H1 (cell line): ENCODE measurements at regions not wholly inside any gene's neighbourhood (a gene's known extent, or its start where the extent isn't known, plus 50 kb on each side); places are given as distances from the start of the nearest gene placed in this dataset.

ENCODE experiments used
- CTCF ChIA-PET: fragments of 300-600 bp; sonication (Branson Sonifier 250); formaldehyde crosslinking; loops from one replicate; lab custom pipeline; 2021; ENCODE audit not compliant: partially characterized antibody; lab: Charles Lee
- POLR2A ChIA-PET: fragments of 300-600 bp; sonication (Branson Sonifier 250); formaldehyde crosslinking; loops from one replicate; lab custom pipeline; 2021; ENCODE audit warnings: inconsistent platforms; ENCODE audit not compliant: partially characterized antibody; lab: Charles Lee
- DNase-seq, 2 experiments: peaks; one replicate each; pipeline versions ENCODE4 v3.0.0 to v3.0.0-alpha.2; 2010 to 2022; ENCODE audit warnings: low spot score in 2 of 2, low read depth in 1 of 2, mixed read lengths in 1 of 2
- FAIRE-seq: peaks from 2 replicates; lab custom pipeline; 2011; peaks lifted over from hg19 to GRCh38; lab: Jason Lieb, UNC
- H2AFZ ChIP-seq: 2 replicates; pipeline ENCODE4 v1.8.1; 2012; ENCODE audit warnings: low read length, inconsistent platforms
- H2AK5ac ChIP-seq: 2 replicates; pipeline ENCODE4 v1.6.1; 2013; ENCODE audit warnings: low read depth, low read length
- H2BK120ac ChIP-seq: replicated peaks from 2 replicates; pipeline ENCODE3; 2013; ENCODE audit warnings: low read depth, low read length, inconsistent platforms
- H2BK12ac ChIP-seq: 2 replicates; pipeline ENCODE4 v1.6.1; 2013; ENCODE audit warnings: low read depth, low read length
- H2BK15ac ChIP-seq: 2 replicates; pipeline ENCODE4 v1.6.1; 2013; ENCODE audit warnings: low read length
- H2BK20ac ChIP-seq: 2 replicates; pipeline ENCODE4 v1.6.1; 2013; ENCODE audit warnings: low read length
- H2BK5ac ChIP-seq: 2 replicates; pipeline ENCODE4 v1.6.1; 2013; ENCODE audit warnings: low read depth, low read length
- H3K14ac ChIP-seq: 2 replicates; pipeline ENCODE4 v1.6.1; 2013; ENCODE audit warnings: inconsistent platforms; ENCODE audit not compliant: insufficient read length
- H3K18ac ChIP-seq: 2 replicates; pipeline ENCODE4 v1.6.1; 2013; ENCODE audit warnings: low read length; ENCODE audit errors: extremely low read depth
- H3K23ac ChIP-seq: 2 replicates; pipeline ENCODE4 v1.6.1; 2013; ENCODE audit warnings: inconsistent platforms; ENCODE audit not compliant: insufficient read length
- H3K23me2 ChIP-seq: 2 replicates; pipeline ENCODE4 v1.6.1; 2013; ENCODE audit warnings: low read depth, low read length
- H3K27ac ChIP-seq: 2 replicates; pipeline ENCODE4 v1.6.1; 2011; ENCODE audit warnings: low read depth, low read length, inconsistent platforms
- H3K27me3 ChIP-seq, 4 experiments: replicated peaks in 1 of 4; 1 replicate in 1 of 4; 2 replicates in 3 of 4; pipeline versions ENCODE4 v1.6.1 to v1.8.1; 2011 to 2013; ENCODE audit warnings: low read length in 3 of 4, mild to moderate bottlenecking in 3 of 4, inconsistent platforms in 2 of 4, mixed read lengths in 2 of 4, moderate library complexity in 1 of 4; ENCODE audit not compliant: control insufficient read depth in 3 of 4, insufficient read depth in 3 of 4; ENCODE audit errors: extremely low read depth in 1 of 4
- H3K36me3 ChIP-seq, 4 experiments: 2 replicates each; pipeline versions ENCODE4 v1.6.1 to v1.8.1; 2011 to 2013; ENCODE audit warnings: mild to moderate bottlenecking in 4 of 4, low read length in 3 of 4, moderate library complexity in 2 of 4, control low read depth in 1 of 4, inconsistent platforms in 1 of 4; ENCODE audit not compliant: insufficient read depth in 4 of 4, control insufficient read depth in 2 of 4
- H3K4ac ChIP-seq: replicated peaks from 2 replicates; pipeline ENCODE3; 2013; ENCODE audit warnings: low read length, low read depth, mixed read lengths, inconsistent platforms; ENCODE audit not compliant: insufficient read length
- H3K4me1 ChIP-seq, 4 experiments: replicated peaks in 1 of 4; 1 replicate in 1 of 4; 2 replicates in 3 of 4; pipeline versions ENCODE4 v1.6.1 to v1.8.1; 2011 to 2013; ENCODE audit warnings: low read length in 3 of 4, inconsistent platforms in 2 of 4, mixed read lengths in 1 of 4; ENCODE audit not compliant: insufficient read depth in 4 of 4, control insufficient read depth in 3 of 4
- H3K4me2 ChIP-seq, 2 experiments: 2 replicates each; pipeline versions ENCODE4 v1.6.1 to v1.8.1; 2011 to 2013; ENCODE audit warnings: low read depth in 2 of 2, low read length in 2 of 2, control low read depth in 1 of 2, inconsistent platforms in 1 of 2, mild to moderate bottlenecking in 1 of 2; ENCODE audit not compliant: insufficient read depth in 1 of 2
- H3K4me3 ChIP-seq, 4 experiments: fragments of 200-600, 300-600 bp in 1 of 4; sonication (generic), shearing (Covaris generic), sonication (Bioruptor Twin) in 1 of 4; 2 replicates each; pipeline versions ENCODE4 v1.5.1 to v1.8.1; 2011 to 2016; ENCODE audit warnings: low read length in 4 of 4, low read depth in 3 of 4, control low read depth in 2 of 4, inconsistent platforms in 2 of 4, mild to moderate bottlenecking in 2 of 4, mixed read lengths in 1 of 4, moderate library complexity in 1 of 4; ENCODE audit not compliant: insufficient read depth in 2 of 4; ENCODE audit errors: extremely low read depth in 1 of 4
- H3K56ac ChIP-seq: replicated peaks from 2 replicates; pipeline ENCODE3; 2013; ENCODE audit warnings: low read depth, mild to moderate bottlenecking, mixed read lengths, low read length, inconsistent platforms; ENCODE audit not compliant: insufficient read length
- H3K79me1 ChIP-seq: 2 replicates; pipeline ENCODE4 v1.6.1; 2013; ENCODE audit warnings: low read depth, low read length, control low read depth
- H3K79me2 ChIP-seq, 2 experiments: 2 replicates each; pipeline versions ENCODE4 v1.6.1 to v1.8.1; 2012 to 2013; ENCODE audit warnings: low read length in 2 of 2, mild to moderate bottlenecking in 2 of 2, inconsistent platforms in 1 of 2; ENCODE audit not compliant: insufficient read depth in 2 of 2, control insufficient read depth in 1 of 2
- H3K9ac ChIP-seq, 4 experiments: replicated peaks in 1 of 4; 1 replicate in 1 of 4; 2 replicates in 3 of 4; pipeline versions ENCODE4 v1.6.1 to v1.8.1; 2011 to 2013; ENCODE audit warnings: low read depth in 3 of 4, low read length in 3 of 4, control low read depth in 2 of 4, mild to moderate bottlenecking in 2 of 4, moderate library complexity in 2 of 4, inconsistent platforms in 1 of 4; ENCODE audit errors: extremely low read depth in 1 of 4
- H3K9me3 ChIP-seq, 2 experiments: 2 replicates each; pipeline versions ENCODE4 v1.6.1 to v1.8.1; 2012 to 2013; ENCODE audit warnings: mild to moderate bottlenecking in 2 of 2, moderate library complexity in 2 of 2, control low read depth in 1 of 2, inconsistent platforms in 1 of 2, low read depth in 1 of 2, low read length in 1 of 2, mixed read lengths in 1 of 2; ENCODE audit not compliant: insufficient read depth in 2 of 2
- H4K20me1 ChIP-seq, 2 experiments: replicated peaks in 1 of 2; 2 replicates each; pipeline versions ENCODE3 to v1.8.1; 2011 to 2013; ENCODE audit warnings: inconsistent platforms in 2 of 2, low read length in 2 of 2, mild to moderate bottlenecking in 1 of 2; ENCODE audit not compliant: insufficient read depth in 2 of 2, control insufficient read depth in 1 of 2
- H4K5ac ChIP-seq: 2 replicates; pipeline ENCODE4 v1.6.1; 2013; ENCODE audit warnings: low read length, low read depth, mixed read lengths, inconsistent platforms; ENCODE audit not compliant: insufficient read length
- H4K8ac ChIP-seq: 2 replicates; pipeline ENCODE4 v1.8.0; 2013; ENCODE audit warnings: mild to moderate bottlenecking, moderate library complexity, low read length, inconsistent platforms; ENCODE audit not compliant: insufficient read depth; ENCODE audit errors: extremely low read depth
- H4K91ac ChIP-seq: replicated peaks from 2 replicates; pipeline ENCODE3; 2013; ENCODE audit warnings: low read length, mixed read lengths, inconsistent platforms; ENCODE audit not compliant: insufficient read length
- CHD2 ChIP-seq: IDR thresholded peaks from 2 replicates; pipeline ENCODE4 v1.6.1; 2012; ENCODE audit warnings: low read length, improper control_type of control experiment
- RAD21 ChIP-seq, 2 experiments: IDR thresholded peaks in 1 of 2; conservative IDR thresholded peaks in 1 of 2; 2 replicates each; pipeline ENCODE4 v1.6.1; 2011; ENCODE audit warnings: low read depth in 2 of 2, low read length in 2 of 2, improper control_type of control experiment in 1 of 2, inconsistent platforms in 1 of 2, mild to moderate bottlenecking in 1 of 2, moderate library complexity in 1 of 2
- WGBS, 2 experiments: shearing (Covaris generic) in 1 of 2; methylation state at CpG; one replicate each; pipeline versions ENCODE4 v1.1.6 to v1.1.7; 2013 to 2015; ENCODE audit warnings: low lambda C conversion rate in 2 of 2, mixed read lengths in 2 of 2, inconsistent platforms in 1 of 2, low coverage in 1 of 2, missing lambda C conversion rate in 1 of 2; ENCODE audit not compliant: insufficient replicate concordance in 2 of 2, insufficient coverage in 1 of 2, insufficient read length in 1 of 2; ENCODE audit errors: extremely low coverage in 1 of 2, missing lambda C conversion rate in 1 of 2; 5-methylcytosine and 5-hydroxymethylcytosine counted together

DNA sequence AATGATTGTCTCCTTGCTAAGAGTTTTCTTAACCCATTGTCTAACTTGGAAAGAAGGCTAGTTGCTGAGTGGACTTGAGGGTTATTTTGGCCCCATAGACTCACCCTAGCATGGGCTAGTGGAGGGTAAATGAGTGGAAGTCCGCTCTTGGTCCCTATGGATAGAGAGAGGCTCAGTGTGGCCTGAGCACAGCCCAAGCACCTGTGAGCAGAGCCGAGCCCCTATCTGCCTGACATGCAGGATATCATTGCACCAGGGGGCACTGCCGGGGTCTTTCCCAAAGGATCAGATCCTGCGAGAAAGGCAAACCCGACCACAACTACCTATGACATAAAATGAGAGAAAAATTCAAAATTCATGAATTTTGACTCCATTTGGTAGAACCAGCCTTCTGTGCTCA, 70.6 kb upstream of the GGTLC1 start:
- no peak for DNase-seq

More for the DNA sequence above, 70.6 kb upstream of the GGTLC1 start:
- H2AFZ ChIP-seq = no peak overlapping the region
- TF ChIP-seq RAD21 (IDR thresholded peaks at IDR 0.05 in 1 of 2, conservative IDR thresholded peaks at IDR 0.05 in 1 of 2; ENCODE audit: low read depth in 2 of 2, low read length in 2 of 2) (peak in 1 of 2 experiments; percentile 6; a peak in 1 of 4 replicates), CHD2 (no peak)
- TF ChIP-seq, all 59 proteins: peak for 1
- H3K9ac ChIP-seq = no peak overlapping the region
- CTCF ChIA-PET = no interaction called here
- H4K8ac ChIP-seq = no peak overlapping the region
- no peak overlapping the region for H2BK20ac ChIP-seq
- no peak overlapping the region for H3K27ac ChIP-seq
- 84% methylated on average over 5 of the region's 5 CpGs; no CpG with 5 or more reads in 1 of the 2 experiments for WGBS, 2 experiments
- no peak overlapping the region for H3K4ac ChIP-seq
- H3K18ac ChIP-seq = no peak overlapping the region
- H4K20me1 ChIP-seq = no peaks in the 10 kb centered on the region
- no peak overlapping the region for H2BK15ac ChIP-seq
- H3K4me1 ChIP-seq = peaks cover 0 to 9% (median 2%) of the 10 kb centered on the region in 4 experiments; a peak in 2 of 7 replicates
- H3K27me3 ChIP-seq = no peaks in the 10 kb centered on the region
- H3K79me2 ChIP-seq = no peaks in the 10 kb centered on the region
- H3K23me2 ChIP-seq = no peaks in the 10 kb centered on the region
- no peak overlapping the region for H3K14ac ChIP-seq
- H3K36me3 ChIP-seq = no peaks in the 10 kb centered on the region
- no peaks in the 10 kb centered on the region for H3K9me3 ChIP-seq
- POLR2A ChIA-PET = no interaction called here
- no peak overlapping the region for H4K91ac ChIP-seq
- no peak overlapping the region for H2BK12ac ChIP-seq
- no peak overlapping the region for H4K5ac ChIP-seq
- H2AK5ac ChIP-seq = no peak overlapping the region
- no peak overlapping the region for H3K4me3 ChIP-seq
- no peaks in the 10 kb centered on the region for H3K79me1 ChIP-seq
- no peak overlapping the region for H2BK5ac ChIP-seq
- no peak overlapping the region for H3K4me2 ChIP-seq
- no peak overlapping the region for H2BK120ac ChIP-seq
- no peak overlapping the region for H3K23ac ChIP-seq
- H3K56ac ChIP-seq = no peak overlapping the region
- FAIRE-seq = no peak
